ENCODE measurements at regions not wholly inside any gene's neighbourhood (a gene's known extent, or its start where the extent isn't known, plus 50 kb on each side); places are given as distances from the start of the nearest gene placed in this dataset.
"Not testable (repeated sequence)": the region's sequence is repeated elsewhere in the genome, so short reads cannot be mapped to it uniquely, and the experiment has no call there.

GRCh38 chr17:63019138-63019873, 53.3 kb downstream of the TANC2 start:
- no peak for DNase-seq (ENCODE audit: low read depth, low spot score)

GRCh38 chr17:63022567-63022966, 56.5 kb downstream of the TANC2 start:
- DNase-seq (ENCODE audit: low read depth, low spot score), result no peak

GRCh38 chr17:63023049-63023448, 57.0 kb downstream of the TANC2 start:
- DNase-seq (ENCODE audit: low read depth, low spot score), result no peak

GRCh38 chr17:63024201-63024600, 58.2 kb downstream of the TANC2 start:
- no peak for DNase-seq (ENCODE audit: low read depth, low spot score)

GRCh38 chr17:63024716-63025115, 58.7 kb downstream of the TANC2 start:
- DNase-seq (ENCODE audit: low read depth, low spot score), result no peak

GRCh38 chr17:63025637-63026036, 59.6 kb downstream of the TANC2 start:
- DNase-seq (ENCODE audit: low read depth, low spot score), result not testable (repeated sequence)

GRCh38 chr17:63029541-63029940, 63.5 kb downstream of the TANC2 start:
- no peak for DNase-seq (ENCODE audit: low read depth, low spot score)

GRCh38 chr17:63032142-63032541, 66.1 kb downstream of the TANC2 start:
- no peak for DNase-seq (ENCODE audit: low read depth, low spot score)

- no peak for DNase-seq (ENCODE audit: low read depth, low spot score)
These were observed 67.1 kb downstream of the TANC2 start for GRCh38 chr17:63033142-63033541.

- no peak for DNase-seq (ENCODE audit: low read depth, low spot score)
These were observed 69.2 kb downstream of the TANC2 start for GRCh38 chr17:63035271-63035670.

- DNase-seq (ENCODE audit: low read depth, low spot score), result no peak
These were observed 69.7 kb downstream of the TANC2 start for GRCh38 chr17:63035695-63036094.

- no peak for DNase-seq (ENCODE audit: low read depth, low spot score)
These were observed 73.3 kb downstream of the TANC2 start for GRCh38 chr17:63039342-63039741.

- DNase-seq (ENCODE audit: low read depth, low spot score), result no peak
These were observed 74.0 kb downstream of the TANC2 start for GRCh38 chr17:63039899-63040602.

- DNase-seq (ENCODE audit: low read depth, low spot score), result no peak
These were observed 74.8 kb downstream of the TANC2 start for GRCh38 chr17:63040816-63041215.

GRCh38 chr17:63041251-63041650, 75.2 kb downstream of the TANC2 start:
- DNase-seq (ENCODE audit: low read depth, low spot score), result no peak

- DNase-seq (ENCODE audit: low read depth, low spot score), result no peak
These were observed 75.7 kb downstream of the TANC2 start for GRCh38 chr17:63041722-63042121.

GRCh38 chr17:63042256-63042812, 76.3 kb downstream of the TANC2 start:
- no peak for DNase-seq (ENCODE audit: low read depth, low spot score)

GRCh38 chr17:63057560-63057959, 91.5 kb downstream of the TANC2 start:
- DNase-seq (ENCODE audit: low read depth, low spot score), result not testable (repeated sequence)

GRCh38 chr17:63066158-63066813, 100.3 kb downstream of the TANC2 start:
- DNase-seq (ENCODE audit: low read depth, low spot score), result no peak

- no peak for DNase-seq (ENCODE audit: low read depth, low spot score)
These were observed 103.2 kb downstream of the TANC2 start for GRCh38 chr17:63069245-63069644.

GRCh38 chr17:63070031-63070430, 104.0 kb downstream of the TANC2 start:
- no peak for DNase-seq (ENCODE audit: low read depth, low spot score)

- DNase-seq (ENCODE audit: low read depth, low spot score), result no peak
These were observed 105.8 kb downstream of the TANC2 start for GRCh38 chr17:63071797-63072196.
